ENCODE measurements at regions not wholly inside any gene's neighbourhood (a gene's known extent, or its start where the extent isn't known, plus 50 kb on each side); places are given as distances from the start of the nearest gene placed in this dataset.

GRCh38 chr14:58863661-58864345 is 226.0 kb downstream of the DACT1 start:
- no peak for DNase-seq
- intact Hi-C loops (cut with DNase I, micrococcal nuclease) = no loop called here
- no peak for ATAC-seq

GRCh38 chr14:58864751-58865513 is 227.2 kb downstream of the DACT1 start:
- ATAC-seq = no peak
- intact Hi-C loops (cut with DNase I, micrococcal nuclease) = no loop called here
- no peak for DNase-seq

DNA sequence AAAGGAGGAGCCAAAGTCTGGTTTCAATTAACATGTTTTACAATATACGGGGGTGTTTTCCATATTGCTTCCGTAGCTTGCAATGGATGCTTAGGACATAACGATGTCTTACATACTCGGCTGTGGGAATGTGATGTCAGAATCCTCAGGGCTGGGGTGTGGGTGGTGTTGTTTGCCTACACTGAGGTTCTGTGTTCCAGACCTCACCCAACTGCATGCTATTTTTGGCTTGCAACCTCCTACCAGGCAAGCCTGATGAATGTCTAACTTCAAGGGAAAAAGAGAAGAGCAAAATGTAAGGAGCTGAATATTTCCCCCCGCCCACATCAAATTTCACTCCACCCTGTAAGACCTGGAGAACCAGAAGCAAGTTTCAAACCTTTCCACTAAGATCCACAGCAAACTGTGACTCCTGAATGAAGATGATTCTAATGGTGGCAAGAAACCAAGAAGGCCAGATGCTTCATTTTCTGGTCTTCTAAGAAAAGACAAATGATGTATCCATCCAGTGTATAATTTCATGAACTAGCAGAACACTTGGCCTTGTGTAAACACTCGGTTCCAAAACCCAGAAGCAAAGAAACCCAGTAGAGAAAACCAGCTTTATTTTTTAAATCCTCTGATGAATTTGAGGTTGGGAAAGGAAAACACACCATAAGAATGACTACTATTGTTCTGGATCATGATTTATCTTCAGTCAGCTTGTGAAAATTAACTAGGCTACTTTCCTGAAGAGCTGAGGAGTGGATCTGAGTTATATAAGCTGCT is 227.9 kb downstream of the DACT1 start:
- ATAC-seq (no peak), DNase-seq (no peak)
- intact Hi-C loops (cut with DNase I, micrococcal nuclease) = no loop called here

GRCh38 chr14:58866391-58866790 is 228.6 kb downstream of the DACT1 start:
- DNase-seq (no peak), ATAC-seq (no peak)
- intact Hi-C loops (cut with DNase I, micrococcal nuclease) = no loop called here

- ATAC-seq = no peak
These were observed 233.2 kb downstream of the DACT1 start for GRCh38 chr14:58870961-58871360.

GRCh38 chr14:58871573-58871972 is 233.8 kb downstream of the DACT1 start:
- DNase-seq (no peak), ATAC-seq (no peak)
- intact Hi-C loops (cut with DNase I, micrococcal nuclease) = no loop called here

More at GRCh38 chr14:58870961-58871360, 233.2 kb downstream of the DACT1 start:
- intact Hi-C loops (cut with DNase I, micrococcal nuclease) = no loop called here
- no peak for DNase-seq

DNA sequence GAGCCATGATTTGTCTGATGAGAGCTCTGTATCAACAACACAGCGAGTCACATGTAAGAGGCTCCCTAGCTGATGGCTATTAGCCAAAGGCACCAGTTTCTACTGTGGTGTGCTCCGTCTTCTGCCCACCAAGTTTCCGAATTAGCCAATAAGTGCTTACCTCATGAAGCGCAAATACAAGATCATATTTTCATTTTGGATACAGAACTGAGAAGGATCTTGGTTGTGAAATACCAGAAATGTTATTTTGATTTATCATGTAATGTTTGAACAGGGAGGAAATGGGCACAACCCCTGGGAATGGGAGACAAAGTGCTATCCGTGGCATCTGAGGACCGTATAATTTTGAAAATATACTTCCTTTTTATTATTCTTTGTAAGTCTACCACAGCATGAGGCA is 234.3 kb downstream of the DACT1 start:
- DNase-seq (no peak), ATAC-seq (no peak)
- intact Hi-C loops (cut with DNase I, micrococcal nuclease) = no loop called here

GRCh38 chr14:58873228-58873953 is 235.6 kb downstream of the DACT1 start:
- ATAC-seq (peak; percentile 68), DNase-seq (peak in 1 of 2 donors; percentile 74)
- intact Hi-C loops (cut with DNase I, micrococcal nuclease) = no loop called here

DNA sequence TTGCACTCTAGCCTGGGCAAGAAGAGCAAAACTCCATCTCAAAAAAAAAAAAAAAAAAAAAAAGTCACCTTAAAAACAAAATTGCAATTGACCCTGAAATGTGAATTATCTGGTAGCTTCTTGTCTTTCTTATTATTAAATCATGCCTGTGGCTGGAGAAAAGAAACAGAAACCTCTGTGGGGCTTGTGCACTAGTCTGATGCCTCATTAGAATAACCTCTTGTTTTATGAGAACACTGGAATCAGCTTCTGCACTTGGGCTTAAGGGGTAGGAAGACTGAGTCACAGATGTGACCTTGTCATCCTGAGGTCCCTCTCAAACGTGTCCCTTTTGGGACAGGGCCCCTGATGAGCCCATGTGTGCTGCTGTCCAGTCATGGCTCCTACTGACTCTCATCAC is 237.9 kb downstream of the DACT1 start:
- ATAC-seq (no peak), DNase-seq (no peak)
- intact Hi-C loops (cut with DNase I, micrococcal nuclease) = no loop called here

DNA sequence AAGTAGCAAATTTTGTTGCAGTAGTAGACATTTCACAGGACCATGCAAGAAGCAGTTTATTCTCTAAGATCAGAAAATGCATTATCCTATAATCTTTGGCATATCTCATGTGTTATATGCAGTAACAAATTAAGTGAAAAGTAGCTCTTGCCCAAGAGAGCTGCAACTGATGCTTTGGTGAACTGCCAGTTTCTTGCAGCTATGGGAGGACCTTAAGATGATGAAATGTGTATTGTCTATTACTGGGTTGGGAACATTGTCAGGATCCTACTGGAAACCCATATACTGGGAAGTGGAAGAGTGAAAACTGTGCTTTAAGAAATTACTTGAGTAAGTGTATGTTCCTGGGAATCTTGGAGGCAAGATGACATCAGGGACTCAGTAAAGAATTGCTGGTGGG is 238.8 kb downstream of the DACT1 start:
- ATAC-seq (no peak), DNase-seq (no peak)
- intact Hi-C loops (cut with DNase I, micrococcal nuclease) = no loop called here

DNA sequence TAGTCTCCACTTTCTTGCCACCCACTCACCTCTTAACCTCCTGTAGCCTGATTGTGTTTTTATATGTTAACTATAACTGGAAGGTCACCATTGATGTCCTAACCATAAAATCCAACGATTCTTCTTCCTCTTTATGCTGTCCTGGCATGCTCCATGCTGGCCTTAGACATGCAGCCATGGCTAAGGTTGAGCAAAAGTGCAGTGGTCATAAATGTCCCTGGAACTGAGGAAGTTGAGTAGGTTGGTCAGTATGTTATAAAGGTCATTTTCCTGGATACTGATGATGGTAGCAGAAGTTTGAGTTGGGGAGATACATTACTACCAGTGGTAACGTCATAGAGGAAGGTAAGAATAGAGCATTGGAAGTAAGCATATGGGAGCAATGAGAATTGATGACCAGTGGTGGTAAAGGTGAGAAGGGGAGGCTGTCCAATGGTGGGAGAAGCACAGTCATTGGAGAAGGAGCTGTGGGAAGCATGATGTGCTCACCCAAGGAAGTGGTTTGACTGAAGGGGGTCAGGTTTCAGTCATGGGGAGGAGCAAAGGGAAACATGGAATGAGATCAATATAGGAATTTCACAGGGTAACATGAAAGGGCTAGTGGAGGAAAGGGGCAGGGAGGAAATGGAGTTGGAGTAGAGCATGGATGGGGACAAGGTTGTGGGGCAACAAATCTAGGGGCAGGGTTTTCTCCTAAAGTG is 240.8 kb downstream of the DACT1 start:
- no peak for DNase-seq
- intact Hi-C loops (cut with DNase I, micrococcal nuclease) = no loop called here
- ATAC-seq = no peak

DNA sequence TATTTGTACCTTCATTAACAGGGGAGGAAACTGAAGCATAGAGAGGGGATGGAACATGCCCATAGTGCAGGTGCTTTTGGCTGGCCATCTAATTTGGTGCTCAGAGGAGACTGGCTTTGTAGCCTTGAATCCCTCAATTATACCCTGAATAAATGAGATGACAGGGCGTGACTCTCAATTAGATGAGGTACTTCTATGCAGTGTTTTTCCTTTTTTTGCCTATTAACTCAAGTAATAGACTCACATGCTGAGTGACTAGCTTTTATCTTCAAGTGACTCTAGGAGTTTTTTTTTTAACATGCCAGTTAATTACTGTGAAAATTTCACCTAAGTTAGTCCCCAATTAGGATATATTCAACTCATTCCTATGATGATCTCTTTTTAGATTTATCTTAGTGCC is 243.7 kb downstream of the DACT1 start:
- intact Hi-C loops (cut with DNase I, micrococcal nuclease) = no loop called here
- ATAC-seq = no peak
- no peak for DNase-seq

- ATAC-seq = no peak
- intact Hi-C loops (cut with DNase I, micrococcal nuclease) = no loop called here
- DNase-seq = no peak
These were observed 244.8 kb downstream of the DACT1 start for GRCh38 chr14:58882577-58883018.

- intact Hi-C loops (cut with DNase I, micrococcal nuclease) = no loop called here
- ATAC-seq = no peak
- no peak for DNase-seq
These were observed 246.7 kb downstream of the DACT1 start for GRCh38 chr14:58884442-58884841.

DNA sequence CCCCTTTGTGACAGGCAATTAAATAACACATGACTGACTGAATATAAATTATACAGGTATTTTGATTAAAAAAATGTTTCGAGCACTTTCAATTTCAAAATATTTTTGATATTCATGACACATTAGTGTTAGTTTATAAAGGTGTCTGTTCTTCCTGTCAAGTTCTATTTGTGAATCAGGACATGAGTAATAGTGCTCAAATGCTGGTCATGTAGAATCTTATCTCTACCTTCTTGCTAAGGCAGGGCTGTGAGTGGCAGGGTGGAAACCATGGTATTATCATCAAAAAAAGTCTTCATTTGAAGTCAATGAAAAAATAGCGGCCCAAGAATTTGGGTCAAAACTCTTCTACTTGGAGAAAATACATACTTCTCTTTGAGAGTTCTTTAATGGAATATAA is 250.2 kb downstream of the DACT1 start:
- ATAC-seq (no peak), DNase-seq (no peak)
- intact Hi-C loops (cut with DNase I, micrococcal nuclease) = no loop called here

DNA sequence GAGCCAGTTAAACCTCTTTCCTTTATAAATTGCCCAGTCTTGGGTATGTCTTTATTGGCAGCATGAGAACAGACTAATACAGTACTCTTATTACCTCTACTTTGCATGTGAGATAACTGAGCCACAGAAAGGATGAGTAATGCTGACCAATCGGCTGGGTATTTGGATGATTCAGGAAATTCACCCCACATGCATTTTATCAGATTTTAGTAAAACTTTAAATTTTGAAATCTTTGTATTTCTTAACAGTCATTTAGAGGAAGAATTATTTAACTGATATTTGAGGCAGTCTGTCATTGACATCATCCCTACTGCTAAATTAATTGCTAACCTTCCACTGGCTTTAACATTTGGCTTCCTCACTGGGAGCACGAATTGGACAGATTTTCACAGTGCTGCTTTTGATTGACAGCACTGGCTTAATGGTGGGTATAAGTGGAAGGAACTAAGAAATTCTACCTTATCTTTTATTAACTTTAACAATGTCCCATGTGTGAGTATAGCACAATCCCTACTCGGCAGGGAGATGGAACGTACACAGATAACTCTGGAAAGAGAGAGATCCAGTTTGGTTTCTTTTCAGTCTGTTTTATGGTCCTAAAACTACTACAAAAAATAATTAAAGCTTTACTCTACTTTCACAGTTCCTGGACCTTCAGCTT is 261.0 kb downstream of the DACT1 start:
- ATAC-seq (no peak), DNase-seq (no peak)
- intact Hi-C loops (cut with DNase I, micrococcal nuclease) = no loop called here

DNA sequence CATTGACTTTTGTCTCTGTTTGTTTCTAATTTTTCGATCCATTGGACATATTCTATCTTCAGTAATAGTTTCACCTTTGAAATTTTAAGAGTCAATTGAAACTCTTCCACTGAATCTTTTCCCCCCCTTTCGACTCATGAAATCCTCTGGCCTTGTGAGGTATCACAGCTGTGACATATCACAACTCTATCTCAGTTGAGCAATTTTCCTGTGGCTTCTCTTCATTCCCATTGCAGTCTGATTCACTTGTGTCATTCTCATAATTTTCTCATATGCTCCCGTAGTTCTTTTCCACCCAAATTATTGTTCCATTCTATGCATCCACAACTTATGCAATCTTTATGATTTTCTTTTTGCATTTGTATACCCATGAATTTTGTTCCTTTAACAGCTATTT is 261.6 kb downstream of the DACT1 start:
- DNase-seq (no peak), ATAC-seq (no peak)
- intact Hi-C loops (cut with DNase I, micrococcal nuclease) = no loop called here

GRCh38 chr14:58901826-58902225 is 264.1 kb downstream of the DACT1 start:
- no peak for DNase-seq
- intact Hi-C loops (cut with DNase I, micrococcal nuclease) = no loop called here
- no peak for ATAC-seq

Measured in left colon (tissue), 2 donors.